HEK293T (cell line): ENCODE measurements at regions not wholly inside any gene's neighbourhood (a gene's known extent, or its start where the extent isn't known, plus 50 kb on each side); places are given as distances from the start of the nearest gene placed in this dataset.

Experiments
- BHLHE40 ChIP-seq: fragments of 450-650 bp; IDR thresholded peaks from 2 replicates; pipeline ENCODE4 v1.6.1; 2016; ENCODE audit warnings: mild to moderate bottlenecking, moderate library complexity, borderline replicate concordance
- ELF4 ChIP-seq: fragments of 450-650 bp; IDR thresholded peaks from 2 replicates; pipeline ENCODE4 v1.6.1; 2017; ENCODE audit warnings: antibody characterized with exemption
- FOXA1 ChIP-seq: fragments of 450-650 bp; IDR thresholded peaks from 2 replicates; pipeline ENCODE4 v1.6.1; 2016; ENCODE audit warnings: mild to moderate bottlenecking
- FOXM1 ChIP-seq: fragments of 450-650 bp; IDR thresholded peaks from 2 replicates; pipeline ENCODE4 v1.6.1; 2017; ENCODE audit warnings: mild to moderate bottlenecking, borderline replicate concordance
- HDGF ChIP-seq: fragments of 450-650 bp; IDR thresholded peaks from 2 replicates; pipeline ENCODE4 v1.6.1; 2017; ENCODE audit warnings: antibody characterized with exemption, borderline replicate concordance
- L3MBTL2 ChIP-seq: fragments of 450-650 bp; conservative IDR thresholded peaks from 2 replicates; pipeline ENCODE4 v1.6.1; 2016; ENCODE audit warnings: mild to moderate bottlenecking
- SP1 ChIP-seq: fragments of 450-650 bp; IDR thresholded peaks from 2 replicates; pipeline ENCODE4 v1.6.1; 2017
- SUZ12 ChIP-seq: fragments of 450-650 bp; IDR thresholded peaks from 2 replicates; pipeline ENCODE4 v1.6.1; 2016; ENCODE audit warnings: mild to moderate bottlenecking
- TARDBP ChIP-seq: fragments of 450-650 bp; IDR thresholded peaks from 2 replicates; pipeline ENCODE4 v1.6.1; 2016

DNA sequence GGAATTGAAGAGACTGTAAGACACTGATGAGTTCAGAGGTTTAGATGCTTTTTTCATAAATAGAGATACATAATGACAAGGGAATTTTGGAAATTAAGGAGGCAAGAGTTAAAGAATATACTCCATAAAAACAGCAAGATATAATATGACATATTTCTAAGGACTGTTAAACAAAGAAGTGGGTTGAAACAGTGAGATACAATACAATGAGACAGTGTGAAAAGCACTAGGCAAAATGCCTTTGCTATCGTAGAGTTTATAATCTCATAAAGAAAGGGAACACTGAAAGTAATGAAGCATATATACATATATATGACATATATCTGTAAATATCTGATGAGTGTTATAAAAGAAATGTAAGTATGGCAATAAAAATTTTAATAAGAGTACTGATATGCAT is 1496.2 kb downstream of the TECRL start:
- no peak for TF ChIP-seq SP1
- TF ChIP-seq FOXM1, result no peak
- TF ChIP-seq SUZ12, result no peak
- no peak for TF ChIP-seq TARDBP
- TF ChIP-seq FOXA1, result no peak
- TF ChIP-seq L3MBTL2, result no peak
- no peak for TF ChIP-seq BHLHE40
- TF ChIP-seq HDGF, result no peak
- no peak for TF ChIP-seq ELF4
